GM19438 (cell line): ENCODE measurements at regions not wholly inside any gene's neighbourhood (a gene's known extent, or its start where the extent isn't known, plus 50 kb on each side); places are given as distances from the start of the nearest gene placed in this dataset.
"Not testable (repeated sequence)": the region's sequence is repeated elsewhere in the genome, so short reads cannot be mapped to it uniquely, and the experiment has no call there.

Source experiments
- ATAC-seq: cut with Tn5 transposase; IDR thresholded peaks from one replicate; pipeline ENCODE4 v1.9.1; 2021; ENCODE audit warnings: low read depth; ENCODE audit not compliant: unreplicated experiment

DNA sequence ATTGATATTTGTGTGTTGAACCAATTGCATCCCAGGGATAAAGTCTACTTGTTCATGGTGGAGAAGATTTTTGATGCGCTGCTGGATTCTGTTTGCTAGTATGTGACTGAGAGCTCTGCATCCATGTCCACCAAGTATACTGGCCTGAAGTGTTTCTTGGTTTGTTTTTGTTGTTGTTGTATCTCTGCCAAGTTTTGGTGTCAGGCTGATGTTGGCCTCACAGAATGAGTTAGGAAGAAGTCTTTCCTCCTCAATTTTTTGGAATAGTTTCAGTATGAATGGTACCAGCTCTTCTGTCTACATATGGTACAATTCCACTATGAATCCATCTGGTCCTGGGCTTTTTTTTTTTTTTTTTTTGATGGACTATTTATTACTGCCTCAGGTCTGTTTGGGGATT is 50.9 kb upstream of the OSTN start:
- ATAC-seq, result no peak

DNA sequence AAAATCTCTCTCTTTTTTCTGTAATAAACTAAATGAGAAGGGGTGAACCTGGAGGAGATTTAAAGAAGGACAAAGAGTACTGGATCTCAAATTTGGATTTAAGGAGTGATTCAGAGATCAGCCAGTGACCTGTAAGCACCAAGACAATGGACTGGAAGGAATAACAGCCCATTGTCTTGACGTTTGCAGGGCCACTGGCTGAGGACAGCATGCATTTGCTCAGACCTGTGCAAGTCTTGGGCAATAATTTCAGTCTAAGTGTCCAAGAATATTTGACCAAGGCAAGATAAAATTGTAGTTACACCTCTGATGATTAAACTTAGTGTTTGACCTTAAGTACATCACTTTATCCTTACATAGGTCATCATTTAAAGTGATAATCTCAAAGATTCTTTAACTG is 55.8 kb upstream of the OSTN start:
- ATAC-seq, result no peak

DNA sequence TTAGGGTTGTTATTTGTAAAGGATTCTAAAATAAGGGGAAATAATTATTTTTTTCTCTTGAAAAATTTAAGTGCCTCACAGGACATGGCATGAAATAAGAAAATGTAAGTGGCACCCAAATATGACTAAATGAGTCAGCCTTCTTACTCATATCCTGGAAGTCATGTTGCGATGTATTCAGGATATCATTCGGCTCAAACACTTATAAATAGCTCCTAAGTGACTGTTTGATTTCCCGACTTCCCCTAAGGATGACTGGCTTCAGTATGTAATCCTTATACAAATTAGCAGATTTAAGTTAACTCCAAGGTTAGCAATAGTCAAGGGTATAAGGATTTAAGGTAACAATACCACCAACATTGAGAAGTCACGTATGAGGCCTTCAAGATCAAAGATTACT is 57.3 kb upstream of the OSTN start:
- ATAC-seq, result no peak

DNA sequence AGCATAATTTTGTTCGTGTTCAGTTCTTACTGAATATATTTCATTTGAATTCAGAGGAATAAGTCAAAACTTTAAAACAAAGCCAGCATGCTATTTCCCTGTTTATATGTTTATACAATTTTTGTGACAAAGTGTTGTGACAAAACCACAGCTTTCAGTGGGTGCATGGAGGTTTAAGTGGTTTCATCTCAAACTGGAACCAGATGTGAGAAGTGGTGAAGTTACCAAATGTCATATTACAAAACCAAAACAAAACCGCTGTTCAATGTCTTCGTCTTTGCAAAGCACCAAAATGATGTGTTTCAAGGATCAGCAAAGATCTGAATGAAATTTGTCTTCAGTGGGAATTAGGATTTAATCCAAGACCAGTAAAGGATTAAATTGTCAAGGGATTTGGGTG is 59.3 kb upstream of the OSTN start:
- ATAC-seq, result peak; percentile 67

DNA sequence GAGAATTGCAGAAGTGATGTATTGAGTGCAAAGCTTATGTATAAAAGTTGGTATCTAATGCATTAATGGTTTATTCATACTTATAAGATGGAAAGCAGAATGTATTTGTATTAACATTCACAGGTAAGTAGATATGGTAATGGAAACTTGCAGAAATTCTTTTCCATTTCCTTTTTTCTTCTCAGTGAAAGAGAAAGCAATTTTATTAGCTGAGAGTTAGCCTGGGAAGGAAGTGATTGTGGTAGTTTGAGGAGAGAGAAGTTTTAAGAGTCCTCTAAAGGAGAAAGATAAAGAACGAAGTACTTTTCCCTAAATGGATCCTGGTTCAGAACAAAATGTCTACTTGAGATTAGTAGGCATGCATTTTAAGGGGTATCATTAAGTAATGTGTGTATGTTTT is 60.1 kb upstream of the OSTN start:
- ATAC-seq, result peak; percentile 37

DNA sequence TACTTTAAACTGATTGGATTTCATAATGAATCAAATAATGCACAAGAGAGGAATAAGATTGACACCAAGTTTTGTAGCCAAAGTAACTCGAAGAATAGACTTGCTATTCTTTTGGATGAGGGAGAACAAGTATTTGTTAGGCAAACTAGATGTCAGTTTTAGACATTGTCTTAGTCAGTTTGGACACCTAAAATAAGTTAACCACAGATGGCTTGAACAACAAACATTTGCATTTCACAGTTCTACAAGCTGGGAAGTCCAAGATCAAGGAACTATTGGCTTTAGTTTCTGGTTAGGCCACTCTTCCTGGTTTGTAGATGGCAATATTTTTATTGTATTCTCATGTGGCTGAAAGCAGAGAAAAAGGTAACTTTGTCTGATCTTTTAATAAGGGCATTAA is 61.3 kb upstream of the OSTN start:
- no peak for ATAC-seq

DNA sequence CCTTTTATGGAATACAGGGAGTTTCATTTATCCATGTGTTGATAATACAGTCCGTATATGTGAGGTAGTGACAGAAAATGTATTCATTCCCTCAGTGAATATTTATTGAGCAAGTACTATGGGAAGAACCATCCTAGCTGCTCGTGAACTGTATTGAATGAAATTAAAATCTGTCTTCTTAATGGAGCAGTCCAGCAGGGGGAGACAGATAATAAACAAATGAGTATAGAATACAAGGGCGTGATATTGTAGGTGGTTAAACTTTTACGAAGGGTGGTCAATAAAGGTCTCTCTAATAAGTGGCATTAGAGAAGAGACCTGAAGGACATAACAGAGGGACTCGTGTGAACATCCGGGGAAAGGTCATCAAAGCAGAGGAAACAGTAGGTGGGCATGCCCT is 62.7 kb upstream of the OSTN start:
- no peak for ATAC-seq

DNA sequence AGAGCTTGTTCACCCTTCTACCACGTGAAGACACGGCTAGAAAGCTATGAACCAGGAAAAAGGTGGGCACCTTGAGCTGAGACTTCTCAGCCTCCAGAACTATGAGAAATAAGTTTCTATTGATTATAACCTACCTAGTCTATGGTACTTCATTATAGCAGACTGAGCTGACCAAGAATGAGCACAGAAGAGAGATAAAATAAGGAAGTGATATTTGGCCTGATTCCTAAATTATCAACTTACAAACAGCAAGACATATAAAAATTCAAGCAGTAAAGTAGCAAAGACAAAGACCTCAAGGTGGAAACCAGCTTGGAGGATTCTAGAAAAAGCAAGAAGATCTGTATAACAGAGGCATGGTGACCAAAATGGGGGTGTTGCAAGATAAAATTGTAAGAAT is 63.9 kb upstream of the OSTN start:
- ATAC-seq, result no peak

DNA sequence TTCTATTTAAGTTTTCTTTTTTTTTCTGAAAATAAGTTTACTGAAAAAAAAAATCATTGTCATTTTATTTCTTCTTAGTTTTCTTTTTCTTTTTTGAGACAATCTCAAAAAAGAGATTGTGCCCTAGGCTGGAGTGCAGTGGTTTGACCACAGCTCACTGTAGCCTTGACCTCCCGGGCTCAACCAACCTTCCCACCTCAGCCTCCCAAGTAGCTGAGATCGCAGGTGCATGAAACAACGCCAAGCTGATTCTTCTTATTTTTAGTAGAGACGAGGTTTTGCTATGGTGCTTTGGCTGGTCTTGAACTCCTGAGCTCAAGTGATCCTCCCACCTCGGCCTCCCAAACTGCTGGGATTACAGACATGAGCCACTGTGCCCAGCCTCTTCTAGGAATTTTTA is 65.7 kb upstream of the OSTN start:
- ATAC-seq, result no peak

DNA sequence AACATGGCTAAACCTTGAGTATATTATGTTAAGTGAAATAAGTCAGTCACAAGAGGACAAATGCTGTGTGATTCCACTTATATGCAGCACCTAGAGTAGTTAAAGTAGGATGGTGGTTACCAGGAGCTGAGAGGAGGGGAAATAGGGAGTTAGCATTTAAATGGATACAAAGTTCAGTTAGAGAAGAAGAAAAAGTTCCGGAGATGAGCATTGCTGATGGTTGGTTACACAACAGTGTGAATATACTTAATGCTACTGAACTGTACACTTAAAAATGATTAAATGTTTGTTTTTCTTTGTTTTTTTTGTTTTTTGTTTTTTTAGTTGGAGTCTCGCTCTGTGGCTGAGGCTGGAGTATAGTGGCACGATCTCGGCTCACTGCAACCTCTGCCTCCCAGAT is 67.7 kb upstream of the OSTN start:
- ATAC-seq, result no peak

DNA sequence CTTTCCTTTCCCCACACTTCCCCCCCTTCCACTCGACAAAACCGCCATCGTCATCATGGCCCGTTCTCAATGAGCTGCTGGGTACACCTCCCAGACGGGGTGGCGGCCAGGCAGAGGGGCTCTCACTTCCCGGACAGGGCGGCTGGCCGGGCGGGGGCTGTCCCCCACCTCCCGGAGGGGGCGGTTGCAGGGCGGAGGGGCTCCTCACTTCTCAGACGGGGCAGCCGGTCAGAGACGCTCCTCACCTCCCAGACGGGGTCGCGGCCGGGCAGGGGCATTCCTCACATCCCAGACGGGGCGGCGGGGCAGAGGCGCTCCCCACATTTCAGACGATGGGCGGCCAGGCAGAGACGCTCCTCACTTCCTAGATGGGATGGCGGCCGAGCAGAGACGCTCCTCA is 74.2 kb upstream of the OSTN start:
- ATAC-seq, result not testable (repeated sequence)

DNA sequence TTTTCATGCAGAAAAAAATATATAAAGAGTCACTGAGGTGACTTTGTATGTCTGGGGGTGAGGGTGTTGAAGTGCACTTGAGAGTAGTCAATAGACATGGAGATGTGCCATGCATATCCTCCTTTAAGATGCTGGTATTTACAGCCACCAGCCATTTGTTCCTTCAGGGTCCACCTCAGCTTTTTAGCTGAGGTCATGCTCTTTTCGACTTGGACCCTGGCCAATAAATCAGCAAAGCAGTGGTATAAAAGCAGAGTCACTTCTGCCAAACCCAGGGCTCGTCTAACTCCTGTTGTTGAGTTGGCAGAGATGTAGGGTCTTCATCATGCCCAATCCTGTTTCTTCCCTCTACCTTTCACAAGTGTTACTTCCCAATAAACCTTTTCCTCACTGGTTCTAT is 75.1 kb upstream of the OSTN start:
- no peak for ATAC-seq

DNA sequence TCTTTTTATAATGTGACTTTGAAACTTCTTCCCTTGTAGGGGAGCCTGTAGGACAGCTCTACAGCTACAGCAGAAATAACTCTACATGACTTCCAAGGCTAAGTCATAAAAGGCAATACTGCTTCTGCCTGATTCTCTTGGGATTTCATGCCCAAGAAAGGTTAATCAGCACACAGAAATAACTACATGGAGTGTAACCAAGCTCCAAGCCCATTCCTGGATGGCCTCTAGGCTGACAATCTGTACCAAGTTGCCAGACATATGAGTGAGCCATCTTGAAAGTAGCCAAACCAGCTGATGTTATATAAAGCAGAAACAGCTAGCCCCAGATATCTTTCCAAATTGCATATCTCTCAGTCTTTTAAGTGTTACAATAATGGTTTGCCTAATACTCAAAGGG is 75.8 kb upstream of the OSTN start:
- ATAC-seq, result no peak

DNA sequence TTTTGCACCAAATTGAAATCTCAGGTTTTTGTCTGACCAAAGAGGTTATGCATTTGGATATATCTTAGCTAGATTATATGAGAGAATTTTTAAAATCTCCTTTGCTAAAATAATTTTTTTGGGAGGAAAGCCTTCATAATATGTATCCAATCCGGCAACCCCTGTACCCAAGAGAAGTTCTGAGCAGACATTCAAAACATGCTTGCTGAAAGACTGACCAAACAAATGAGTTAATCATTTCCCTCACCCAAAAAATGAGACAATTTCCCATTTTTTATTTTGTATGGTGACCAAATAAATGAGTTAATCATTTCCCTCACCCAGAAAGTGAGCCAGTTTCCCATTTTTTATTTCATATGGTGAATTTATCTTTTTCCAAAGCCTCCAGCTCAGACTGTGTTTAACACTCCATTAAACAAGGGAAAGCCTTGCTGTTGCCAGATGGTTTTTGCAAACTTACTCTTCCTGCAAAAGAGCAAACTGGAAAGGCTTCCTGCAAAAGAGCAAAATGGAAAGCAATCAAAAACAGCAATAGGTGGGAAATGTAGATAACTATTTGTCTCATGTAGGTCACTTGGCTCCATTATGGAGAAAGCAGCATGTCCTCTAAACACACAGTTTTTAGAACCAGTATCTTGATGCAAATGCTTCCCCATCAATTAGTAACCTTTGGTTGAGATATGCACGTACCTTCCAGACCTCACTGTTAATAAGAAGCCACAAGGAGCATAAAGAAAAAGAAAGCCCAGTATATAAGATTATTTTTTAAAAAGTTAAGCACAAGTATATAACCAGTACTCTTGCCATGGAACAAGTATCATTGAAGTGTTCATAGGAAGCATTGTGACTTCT is 78.4 kb upstream of the OSTN start:
- ATAC-seq, result peak; percentile 71

DNA sequence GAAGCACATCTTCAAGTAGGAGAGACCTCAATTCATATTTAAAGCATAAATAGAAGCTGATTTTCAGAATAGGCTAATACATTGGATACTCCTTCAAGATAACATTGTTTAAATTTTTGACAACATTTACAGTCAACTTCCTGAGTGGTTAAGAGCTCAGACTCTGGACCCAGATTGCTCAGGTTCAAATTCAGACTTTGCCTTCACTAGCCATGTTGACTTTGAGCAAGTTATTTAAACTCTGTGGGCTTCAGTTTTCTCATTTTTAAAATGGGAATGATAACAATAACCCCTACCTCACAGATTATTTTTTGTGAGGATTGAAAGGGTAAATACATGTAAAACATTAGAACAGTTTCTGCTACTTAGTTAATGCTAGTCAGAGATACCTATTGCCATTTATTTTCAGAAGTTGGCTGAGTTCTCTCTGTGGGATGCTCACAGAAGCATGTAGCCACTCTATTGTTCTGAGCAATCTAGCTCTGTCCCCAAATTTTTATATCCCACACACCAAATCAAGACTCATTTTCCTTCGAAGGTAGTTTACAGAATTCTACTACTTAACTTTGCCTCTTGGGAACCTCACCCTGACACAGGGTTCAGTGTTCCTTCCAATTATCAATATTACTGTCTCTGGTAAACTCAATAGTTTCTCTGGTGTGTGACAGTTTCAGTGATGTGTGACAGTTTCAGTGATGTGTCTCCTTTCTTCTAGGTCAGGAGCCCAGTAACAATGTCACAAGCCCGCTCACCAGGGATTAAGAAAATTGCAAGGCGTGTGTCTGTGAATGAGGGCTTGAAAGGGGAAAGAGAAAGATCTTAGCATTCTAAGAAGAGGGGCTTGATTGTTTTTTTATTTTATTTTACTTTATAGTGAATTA is 79.4 kb upstream of the OSTN start:
- ATAC-seq, result peak; percentile 85

DNA sequence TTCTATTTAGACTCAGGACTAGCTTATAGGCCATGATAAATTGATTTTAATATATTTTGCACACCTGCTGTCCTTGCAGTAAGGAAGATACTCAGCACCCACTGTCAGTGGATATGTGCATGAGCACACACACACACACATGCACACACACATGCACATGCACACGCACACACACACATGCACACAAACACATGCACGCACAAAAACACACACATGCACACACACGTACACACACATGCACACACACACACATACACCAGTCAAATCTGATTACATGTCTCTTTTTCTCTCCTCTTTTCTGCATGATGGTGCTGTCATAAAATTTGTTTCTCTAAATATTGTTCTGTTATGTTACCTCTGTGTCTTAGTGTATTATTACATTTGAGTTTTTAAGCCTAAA is 87.3 kb upstream of the OSTN start:
- no peak for ATAC-seq

DNA sequence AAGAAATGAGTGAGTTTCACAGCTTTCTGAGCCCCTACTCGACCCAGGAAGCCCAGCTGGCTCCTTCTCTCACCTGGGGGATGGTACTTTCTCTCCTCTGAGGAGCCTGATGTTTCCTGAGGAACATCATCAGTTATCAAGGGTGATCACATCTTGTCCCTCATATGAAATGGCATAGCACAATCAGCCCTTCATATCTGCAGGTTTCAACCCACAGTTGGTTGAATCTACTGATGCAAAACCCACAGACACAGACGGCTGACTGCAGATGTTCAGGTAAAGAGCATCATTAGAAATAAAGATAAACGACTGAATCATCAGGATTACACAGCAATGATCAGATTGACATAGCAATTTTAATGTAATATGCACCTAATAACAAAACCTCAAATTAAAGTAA is 93.6 kb upstream of the OSTN start:
- peak; percentile 89 for ATAC-seq

DNA sequence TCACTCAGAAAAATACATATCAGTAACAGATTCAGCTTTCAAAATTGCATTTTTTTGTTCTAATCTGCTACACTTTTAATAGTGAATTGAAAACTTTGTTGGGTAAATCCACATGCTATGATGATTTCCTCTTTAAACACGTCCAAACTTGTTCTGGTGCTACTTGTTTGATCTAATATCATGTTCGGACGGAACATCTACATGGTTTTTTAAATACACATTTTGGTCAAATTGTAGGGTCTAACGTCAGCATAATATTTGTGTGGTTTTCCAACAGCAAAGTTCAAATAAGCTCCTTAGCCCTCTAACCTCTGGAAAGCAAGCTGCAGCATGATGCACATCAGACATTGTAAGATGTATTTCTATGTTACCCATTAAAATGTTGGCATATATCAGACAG is 98.5 kb upstream of the OSTN start:
- ATAC-seq, result no peak

DNA sequence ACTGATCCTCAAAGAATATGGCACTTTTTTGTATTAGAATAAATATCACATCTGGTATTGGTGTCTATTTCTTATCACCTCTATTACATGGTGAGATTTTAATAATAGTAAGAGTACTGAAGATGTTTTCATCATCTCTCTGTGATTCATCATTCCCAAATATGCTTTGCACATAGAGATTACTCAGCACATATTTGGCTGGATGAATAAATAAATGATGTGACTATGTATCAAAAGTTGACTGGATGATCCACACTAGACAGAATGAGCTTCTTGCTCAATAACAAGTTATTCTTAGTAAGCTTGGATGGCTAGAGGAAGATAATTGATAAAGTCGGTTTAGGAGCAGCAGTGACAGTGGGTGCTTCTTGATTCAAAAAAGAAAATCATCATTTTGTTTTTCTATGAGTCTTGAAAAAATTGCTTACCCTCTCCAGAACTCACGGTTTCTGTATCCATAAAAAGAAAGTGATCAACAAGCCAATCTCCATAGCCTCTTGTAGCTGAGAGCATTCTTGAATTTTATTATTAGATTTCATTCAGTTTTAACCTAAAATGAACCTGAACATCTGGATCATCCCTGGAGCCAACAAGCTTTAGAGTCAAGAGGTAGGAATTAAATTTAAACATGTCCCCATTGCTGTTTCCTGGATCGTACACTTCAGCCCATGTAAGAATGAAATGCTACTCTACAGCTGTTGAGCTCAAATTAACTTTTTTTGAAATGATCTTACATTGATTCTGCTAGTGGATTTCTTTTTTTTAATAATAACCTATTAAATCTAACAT is 104.8 kb upstream of the OSTN start:
- no peak for ATAC-seq

DNA sequence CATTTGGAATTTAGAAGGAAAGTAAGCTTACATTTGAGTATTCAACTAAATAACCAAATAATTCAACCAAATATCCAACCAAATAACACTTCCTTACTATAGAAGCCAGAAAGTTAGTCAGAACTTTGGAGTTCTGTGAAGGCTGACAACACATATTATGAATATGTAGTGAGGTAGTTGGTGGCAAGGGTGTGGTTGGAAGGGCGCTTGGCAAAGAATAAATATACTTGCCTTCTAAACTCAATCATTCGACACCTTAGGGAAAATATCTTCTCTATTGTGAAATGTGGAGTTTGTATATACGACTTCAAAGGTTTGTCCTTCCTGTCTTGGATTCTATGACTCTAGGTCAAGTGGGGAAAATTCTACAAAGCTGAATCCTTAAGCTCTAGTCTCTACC is 111.7 kb upstream of the OSTN start:
- no peak for ATAC-seq

DNA sequence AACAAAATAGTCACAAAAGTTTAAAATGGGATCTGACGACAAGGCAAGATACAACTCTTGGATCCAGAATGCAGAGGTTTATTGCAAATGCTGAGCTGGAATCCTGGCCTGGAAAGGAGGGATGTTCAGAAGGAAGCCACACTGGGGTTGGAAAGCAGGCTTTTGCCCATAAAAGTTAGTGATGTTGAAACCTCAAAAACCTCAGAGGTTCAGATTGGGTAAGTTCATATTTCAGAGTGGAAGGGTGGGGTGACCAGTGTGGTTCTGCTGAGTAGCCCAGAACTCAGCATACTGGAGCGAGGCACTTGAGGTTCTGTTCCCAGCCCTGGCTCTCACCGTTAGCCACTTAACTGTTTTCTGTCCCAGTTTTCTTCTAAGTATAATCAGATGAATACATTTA is 114.0 kb upstream of the OSTN start:
- no peak for ATAC-seq
